Common myeloid progenitor, CD34-positive (primary cell): ENCODE measurements at regions not wholly inside any gene's neighbourhood (a gene's known extent, or its start where the extent isn't known, plus 50 kb on each side); places are given as distances from the start of the nearest gene placed in this dataset.

Experiments
- CTCF ChIA-PET: fragments of 350-600 bp; sonication (Branson Sonifier 250); formaldehyde crosslinking; loops from one replicate; lab custom pipeline; 2021; ENCODE audit warnings: antibody characterized with exemption; lab: Charles Lee
- POLR2A ChIA-PET: fragments of 350-600 bp; sonication (Branson Sonifier 250); formaldehyde crosslinking; loops from one replicate; lab custom pipeline; 2021; ENCODE audit warnings: antibody characterized with exemption; lab: Charles Lee
- DNase-seq, 3 donors: peaks; one replicate each; pipeline versions ENCODE4 v3.0.0 to v3.0.0-alpha.2; 2013
- H3K27ac ChIP-seq, 2 experiments: 1 replicate in 1 of 2; 2 replicates in 1 of 2; pipeline ENCODE4 v1.7.0; 2013; ENCODE audit warnings: inconsistent platforms in 2 of 2, low read length in 2 of 2, mild to moderate bottlenecking in 2 of 2, low read depth in 1 of 2, moderate library complexity in 1 of 2; ENCODE audit not compliant: severe bottlenecking in 2 of 2, insufficient read depth in 1 of 2, poor library complexity in 1 of 2
- H3K27me3 ChIP-seq, 5 experiments: replicated peaks in 2 of 5; 1 replicate in 3 of 5; 2 replicates in 2 of 5; pipeline versions ENCODE4 v1.6.1 to v1.7.0; 2013; ENCODE audit warnings: low read length in 4 of 5, mild to moderate bottlenecking in 2 of 5, moderate library complexity in 2 of 5, inconsistent platforms in 1 of 5; ENCODE audit not compliant: insufficient read depth in 5 of 5, control insufficient read depth in 4 of 5
- H3K36me3 ChIP-seq, 4 experiments: 1 replicate in 2 of 4; 2 replicates in 2 of 4; pipeline versions ENCODE4 v1.6.1 to v1.7.0; 2013; ENCODE audit warnings: low read length in 3 of 4, control low read depth in 1 of 4, mild to moderate bottlenecking in 1 of 4; ENCODE audit not compliant: control insufficient read depth in 4 of 4, insufficient read depth in 4 of 4
- H3K4me1 ChIP-seq, 4 experiments: 1 replicate in 3 of 4; 2 replicates in 1 of 4; pipeline versions ENCODE4 v1.6.1 to v1.7.1; 2013; ENCODE audit warnings: low read length in 3 of 4, mild to moderate bottlenecking in 3 of 4, control low read depth in 1 of 4, inconsistent platforms in 1 of 4, moderate library complexity in 1 of 4; ENCODE audit not compliant: control insufficient read depth in 4 of 4, insufficient read depth in 4 of 4; ENCODE audit errors: control extremely low read depth in 1 of 4
- H3K4me3 ChIP-seq, 7 experiments: 1 replicate in 4 of 7; 2 replicates in 3 of 7; pipeline versions ENCODE4 v1.5.1 to v1.7.0; 2013; ENCODE audit warnings: mild to moderate bottlenecking in 7 of 7, low read length in 6 of 7, moderate library complexity in 6 of 7, inconsistent platforms in 2 of 7, low read depth in 2 of 7, control low read depth in 1 of 7; ENCODE audit not compliant: insufficient read depth in 4 of 7, control insufficient read depth in 1 of 7; ENCODE audit errors: extremely low read depth in 1 of 7
- H3K9me3 ChIP-seq, 5 experiments: 1 replicate in 4 of 5; 2 replicates in 1 of 5; pipeline versions ENCODE4 v1.6.1 to v1.7.1; 2013; ENCODE audit warnings: low read length in 4 of 5, mild to moderate bottlenecking in 2 of 5, inconsistent platforms in 1 of 5, low read depth in 1 of 5, moderate library complexity in 1 of 5; ENCODE audit not compliant: control insufficient read depth in 4 of 5, insufficient read depth in 2 of 5; ENCODE audit errors: control extremely low read depth in 1 of 5
- WGBS: methylation state at CpG from one replicate; pipeline ENCODE4 v1.1.5; 2013; ENCODE audit not compliant: insufficient coverage; 5-methylcytosine and 5-hydroxymethylcytosine counted together

- 70% methylated on average over 1 of the region's 1 CpG for WGBS
- Histone ChIP-seq H3K9me3 (no peaks in the 10 kb centered on the region), H3K4me1 (no peaks in the 10 kb centered on the region), H3K27ac (no peak overlapping the region), H3K27me3 (no peaks in the 10 kb centered on the region), H3K36me3 (no peaks in the 10 kb centered on the region), H3K4me3 (no peak overlapping the region)
- ChIA-PET CTCF (interaction anchor here (1.1 kb wide), 1 partner anchor 10 kb away, joined by 3 read pairs; no protein-coding TSS in a partner anchor), POLR2A (no interaction called here)
- no peak for DNase-seq
These were observed 292.4 kb upstream of the VWC2 start for GRCh38 chr7:49481075-49481474.

GRCh38 chr7:49483142-49483541 is 290.3 kb upstream of the VWC2 start:
- peak overlapping the region in 1 of 7 experiments; percentile 21 for H3K4me3 ChIP-seq
- H3K36me3 ChIP-seq: no peaks in the 10 kb centered on the region
- no CpG with 5 or more reads among the region's 2 CpGs for WGBS
- H3K27ac ChIP-seq: no peak overlapping the region
- H3K27me3 ChIP-seq: no peaks in the 10 kb centered on the region
- no peaks in the 10 kb centered on the region for H3K4me1 ChIP-seq
- ChIA-PET CTCF (interaction anchor here (1.2 kb wide), 1 partner anchor 307 kb away, joined by 3 read pairs; no protein-coding TSS in a partner anchor), POLR2A (no interaction called here)
- peak; percentile 15 to 53 (median 42) for DNase-seq
- H3K9me3 ChIP-seq: no peaks in the 10 kb centered on the region

GRCh38 chr7:49486974-49487829 is 286.2 kb upstream of the VWC2 start:
- Histone ChIP-seq H3K4me1 (no peaks in the 10 kb centered on the region), H3K36me3 (no peaks in the 10 kb centered on the region), H3K9me3 (no peaks in the 10 kb centered on the region), H3K27ac (no peak overlapping the region), H3K27me3 (no peaks in the 10 kb centered on the region), H3K4me3 (no peak overlapping the region)
- WGBS: 11% methylated on average over 1 of the region's 5 CpGs
- ChIA-PET CTCF (no interaction called here), POLR2A (no interaction called here)
- DNase-seq: peak; percentile 1 to 2 (median 2)

- Histone ChIP-seq H3K36me3 (no peaks in the 10 kb centered on the region), H3K4me3 (no peak overlapping the region), H3K9me3 (no peaks in the 10 kb centered on the region), H3K27ac (no peak overlapping the region), H3K4me1 (no peaks in the 10 kb centered on the region), H3K27me3 (no peaks in the 10 kb centered on the region)
- ChIA-PET POLR2A (no interaction called here), CTCF (no interaction called here)
- 83% methylated on average over 3 of the region's 3 CpGs for WGBS
- DNase-seq: no peak
These were observed 285.7 kb upstream of the VWC2 start for GRCh38 chr7:49487830-49488140.

- DNase-seq: no peak
- POLR2A ChIA-PET: no interaction called here
- CTCF ChIA-PET: no interaction called here
- Histone ChIP-seq H3K9me3 (no peaks in the 10 kb centered on the region), H3K27ac (no peak overlapping the region), H3K36me3 (no peaks in the 10 kb centered on the region), H3K4me3 (no peak overlapping the region), H3K27me3 (no peaks in the 10 kb centered on the region), H3K4me1 (no peaks in the 10 kb centered on the region)
- no CpG with 5 or more reads among the region's 1 CpG for WGBS
These were observed 284.9 kb upstream of the VWC2 start for GRCh38 chr7:49488573-49488972.

- Histone ChIP-seq H3K36me3 (no peaks in the 10 kb centered on the region), H3K27ac (no peak overlapping the region), H3K4me3 (no peak overlapping the region), H3K4me1 (no peaks in the 10 kb centered on the region), H3K9me3 (no peaks in the 10 kb centered on the region), H3K27me3 (no peaks in the 10 kb centered on the region)
- WGBS: 80% methylated on average over 6 of the region's 6 CpGs
- CTCF ChIA-PET: no interaction called here
- no peak for DNase-seq
- POLR2A ChIA-PET: no interaction called here
These were observed 276.0 kb upstream of the VWC2 start for GRCh38 chr7:49497471-49497870.

- no peak for DNase-seq
- no peak overlapping the region for H3K27ac ChIP-seq
- no peaks in the 10 kb centered on the region for H3K4me1 ChIP-seq
- no peaks in the 10 kb centered on the region for H3K36me3 ChIP-seq
- CTCF ChIA-PET: no interaction called here
- H3K9me3 ChIP-seq: no peaks in the 10 kb centered on the region
- H3K4me3 ChIP-seq: no peak overlapping the region
- peaks cover 0 to 2% (median 0%) of the 10 kb centered on the region in 5 experiments for H3K27me3 ChIP-seq
- POLR2A ChIA-PET: no interaction called here
- WGBS: no CpG with 5 or more reads among the region's 2 CpGs
These were observed 272.7 kb upstream of the VWC2 start for GRCh38 chr7:49500741-49501140.
